K562 (cell line): ENCODE measurements at regions not wholly inside any gene's neighbourhood (a gene's known extent, or its start where the extent isn't known, plus 50 kb on each side); places are given as distances from the start of the nearest gene placed in this dataset.

Source experiments
- ATAC-seq: fragments of 200-7000 bp; cut with Tn5 transposase; 3 replicates; pipeline ENCODE4 v1.9.1; 2020; ENCODE audit warnings: moderate library complexity
- BruUV-seq: library from RNA; stranded (reverse); fragments of 400-500 nt; replicated peaks from 2 replicates; lab custom pipeline; 2021; lab: Mats Ljungman, UMichigan
- CTCF ChIA-PET: fragments of 300-600 bp; formaldehyde crosslinking; extraction: SDS; loops from one replicate; lab custom pipeline; 2021; ENCODE audit warnings: low intra/inter-chr PET ratio; lab: Yijun Ruan, JAX
- POLR2A ChIA-PET: fragments of 300-600, 350-650 bp; sonication (Branson Sonifier 250); formaldehyde crosslinking; extraction: SDS; loops from one replicate; lab custom pipeline; 2021; ENCODE audit warnings: antibody characterized with exemption, inconsistent platforms; lab: Yijun Ruan, JAX
- DNase-seq, 4 experiments: peaks; one replicate each; pipeline versions ENCODE4 v3.0.0 to v3.0.0-alpha.2; 2011 to 2018; ENCODE audit warnings: low spot score in 3 of 4, mixed read lengths in 3 of 4; ENCODE audit errors: extremely low read depth in 1 of 4
- FAIRE-seq: peaks from 2 replicates; lab custom pipeline; 2011; peaks lifted over from hg19 to GRCh38; lab: Jason Lieb, UNC
- H2AFZ ChIP-seq: 2 replicates; pipeline ENCODE4 v1.6.0; 2011; ENCODE audit warnings: low read depth, low read length, control low read depth, inconsistent platforms
- H3K27ac ChIP-seq: fragments of 200-600 bp; 3 replicates; pipeline ENCODE4 v1.8.0; 2011; ENCODE audit warnings: low read depth, mild to moderate bottlenecking, control low read depth, inconsistent platforms, low read length, moderate library complexity, mixed read lengths; ENCODE audit errors: extremely low read depth
- H3K27me3 ChIP-seq, 2 experiments: fragments of 300-600 bp in 1 of 2; 2 replicates in 1 of 2; 3 replicates in 1 of 2; pipeline versions ENCODE4 v1.6.0 to v1.8.0; 2011; ENCODE audit warnings: inconsistent platforms in 2 of 2, low read length in 2 of 2, mild to moderate bottlenecking in 1 of 2, mixed read lengths in 1 of 2, moderate library complexity in 1 of 2; ENCODE audit not compliant: control insufficient read depth in 2 of 2, insufficient read depth in 2 of 2
- H3K36me3 ChIP-seq: fragments of 300-600 bp; 3 replicates; pipeline ENCODE4 v1.8.0; 2011; ENCODE audit warnings: mild to moderate bottlenecking, low read length, inconsistent platforms; ENCODE audit not compliant: control insufficient read depth, insufficient read depth
- H3K4me1 ChIP-seq, 2 experiments: fragments of 200-600 bp in 1 of 2; replicated peaks in 1 of 2; 2 replicates in 1 of 2; 3 replicates in 1 of 2; pipeline versions ENCODE4 v1.5.1 to v1.8.0; 2011; ENCODE audit warnings: inconsistent platforms in 2 of 2, low read length in 2 of 2, mild to moderate bottlenecking in 1 of 2, mixed read lengths in 1 of 2, moderate library complexity in 1 of 2; ENCODE audit not compliant: control insufficient read depth in 2 of 2, insufficient read depth in 2 of 2
- H3K4me2 ChIP-seq: 2 replicates; pipeline ENCODE4 v1.6.1; 2011; ENCODE audit warnings: low read length, control low read depth, inconsistent platforms, mixed read lengths; ENCODE audit not compliant: insufficient read depth
- H3K4me3 ChIP-seq: fragments of 200-600 bp; sonication (generic), shearing (Covaris generic); 2 replicates; pipeline ENCODE4 v1.5.1; 2016; ENCODE audit warnings: control low read depth, inconsistent platforms
- H3K79me2 ChIP-seq: fragments of 200-600 bp; 3 replicates; pipeline ENCODE4 v1.8.0; 2011; ENCODE audit warnings: low read length, inconsistent platforms; ENCODE audit not compliant: control insufficient read depth, insufficient read depth
- H3K9ac ChIP-seq, 2 experiments: 2 replicates each; pipeline versions ENCODE4 v1.6.0 to v1.6.1; 2011; ENCODE audit warnings: low read depth in 2 of 2, low read length in 2 of 2, control low read depth in 1 of 2, inconsistent platforms in 1 of 2, mild to moderate bottlenecking in 1 of 2, mixed read lengths in 1 of 2; ENCODE audit not compliant: insufficient read depth in 1 of 2
- H3K9me1 ChIP-seq: one replicate; pipeline ENCODE4 v1.6.0; 2011; ENCODE audit warnings: inconsistent platforms, mild to moderate bottlenecking, low read length, moderate library complexity; ENCODE audit not compliant: control insufficient read depth, insufficient read depth
- H3K9me3 ChIP-seq: replicated peaks from 2 replicates; pipeline ENCODE4 v1.5.1; 2011; ENCODE audit warnings: low read depth, low read length, inconsistent platforms; ENCODE audit not compliant: control insufficient read depth, insufficient read depth
- H4K20me1 ChIP-seq: replicated peaks from 2 replicates; pipeline ENCODE4 v1.6.1; 2011; ENCODE audit warnings: low read length, inconsistent platforms, mixed read lengths; ENCODE audit not compliant: control insufficient read depth, insufficient read depth
- ATF7 ChIP-seq: fragments of 450-650 bp; IDR thresholded peaks from 2 replicates; pipeline ENCODE4 v1.7.1; 2014; ENCODE audit warnings: mild to moderate bottlenecking, moderate library complexity
- PML ChIP-seq: IDR thresholded peaks from 2 replicates; pipeline ENCODE4 v1.6.1; 2012; ENCODE audit warnings: low read length, inconsistent platforms
- PTBP1 ChIP-seq: fragments of 200-400 bp; formaldehyde crosslinking; IDR thresholded peaks from 2 replicates; pipeline ENCODE4 v1.6.1; 2017; ENCODE audit warnings: low read depth, low read length
- RUNX1 ChIP-seq: sonication (generic); IDR thresholded peaks from 2 replicates; pipeline ENCODE4 v1.6.1; 2016; ENCODE audit warnings: antibody characterized with exemption, low read depth
- SRSF9 ChIP-seq: fragments of 200-400 bp; formaldehyde crosslinking; IDR thresholded peaks from 2 replicates; pipeline ENCODE4 v1.6.1; 2017; ENCODE audit warnings: low read depth, low read length, borderline replicate concordance
- ZBTB8A ChIP-seq: fragments of 450-650 bp; IDR thresholded peaks from 2 replicates; pipeline ENCODE4 v1.6.1; 2018; ENCODE audit warnings: mild to moderate bottlenecking, moderate library complexity; ENCODE audit not compliant: partially characterized antibody
- ZKSCAN8 ChIP-seq: fragments of 200-800 bp; sonication (Bioruptor generic); IDR thresholded peaks from 2 replicates; pipeline ENCODE4 v1.6.1; 2016; ENCODE audit warnings: missing genetic modification characterization, missing compliant biosample characterization
- ZNF232 ChIP-seq: sonication (generic); formaldehyde crosslinking; IDR thresholded peaks from 2 replicates; pipeline ENCODE4 v1.8.0; 2022; ENCODE audit warnings: mild to moderate bottlenecking, missing genetic modification reagents
- ZNF41 ChIP-seq: fragments of 250-450 bp; sonication (Bioruptor Pico); conservative IDR thresholded peaks from 2 replicates; pipeline ENCODE4 v1.4.0; 2020; ENCODE audit warnings: mild to moderate bottlenecking
- ZZZ3 ChIP-seq: fragments of 450-650 bp; IDR thresholded peaks from 2 replicates; pipeline ENCODE4 v1.6.1; 2016; ENCODE audit warnings: antibody characterized with exemption, mild to moderate bottlenecking, moderate library complexity
- WGBS: fragments of 100-300 bp; shearing (Covaris generic); methylation state at CpG from one replicate; pipeline ENCODE4 v1.1.6; 2016; ENCODE audit warnings: low coverage, mixed read lengths; ENCODE audit not compliant: insufficient coverage; ENCODE audit errors: missing lambda C conversion rate; 5-methylcytosine and 5-hydroxymethylcytosine counted together
- in situ Hi-C: fragments of 300-500 bp; cut with MboI; formaldehyde crosslinking; loops from 4 replicates; pipeline ENCODE4 v1.15.0; 2018; ENCODE audit warnings: inconsistent platforms, mixed read lengths
- intact Hi-C: fragments of 100-400 bp; cut with micrococcal nuclease; formaldehyde crosslinking; loops from 2 replicates; pipeline ENCODE4 v1.14.2; 2022
- TF ChIP-seq, protein P1 (sequence below): fragments of 450-650 bp; formaldehyde crosslinking; IDR thresholded peaks from 2 replicates; pipeline ENCODE4 v1.4.0; 2022; ENCODE audit warnings: mild to moderate bottlenecking, moderate library complexity
- TF ChIP-seq, protein P2 (sequence below): fragments of 250-450 bp; sonication (Bioruptor Pico); IDR thresholded peaks from 2 replicates; pipeline ENCODE4 v1.4.0; 2020; ENCODE audit warnings: mild to moderate bottlenecking
- TF ChIP-seq, protein P3 (sequence below): fragments of 250-450 bp; sonication (Bioruptor Pico); IDR thresholded peaks from 2 replicates; pipeline ENCODE4 v1.5.1; 2021; ENCODE audit warnings: mild to moderate bottlenecking
- TF ChIP-seq, protein P4 (sequence below): fragments of 250-450 bp; sonication (Bioruptor Pico); IDR thresholded peaks from 2 replicates; pipeline ENCODE4 v1.8.0; 2022; ENCODE audit warnings: inconsistent platforms, mild to moderate bottlenecking, moderate library complexity, borderline replicate concordance
- TF ChIP-seq, protein P5 (sequence below): fragments of 450-650 bp; IDR thresholded peaks from 2 replicates; pipeline ENCODE4 v1.6.1; 2018; ENCODE audit warnings: mild to moderate bottlenecking, low read depth; ENCODE audit not compliant: partially characterized antibody
- TF ChIP-seq, protein P6 (sequence below): fragments of 250-450 bp; sonication (Bioruptor Pico); IDR thresholded peaks from 2 replicates; pipeline ENCODE4 v1.5.0; 2020; ENCODE audit warnings: mild to moderate bottlenecking

DNA sequence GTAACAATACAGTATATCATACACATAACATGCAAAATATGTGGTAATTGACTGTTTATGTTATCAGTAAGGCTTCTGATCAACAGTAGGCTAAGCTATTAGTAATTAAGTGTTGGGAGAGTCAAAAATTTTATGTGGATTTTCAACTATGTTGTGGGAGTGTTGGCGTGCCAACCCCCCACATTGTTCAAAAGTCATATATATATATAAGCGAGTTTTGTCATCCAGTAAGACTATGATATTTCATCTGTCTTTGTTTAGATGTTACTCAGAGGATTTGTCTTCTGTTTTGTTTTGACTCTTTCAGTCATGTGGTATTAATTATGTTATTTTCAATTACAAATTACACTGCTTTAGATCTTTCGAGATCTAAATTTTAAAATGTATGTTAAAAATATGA, 51.0 kb upstream of the RAP2B start:
- Histone ChIP-seq H3K79me2 (no peaks in the 10 kb centered on the region), H3K9me1 (no peaks in the 10 kb centered on the region), H3K4me1 (no peaks in the 10 kb centered on the region; a peak in 1 of 5 replicates), H2AFZ (no peak overlapping the region), H3K9ac (no peak overlapping the region), H3K4me2 (no peak overlapping the region), H3K4me3 (no peak overlapping the region), H3K27ac (no peak overlapping the region), H4K20me1 (no peaks in the 10 kb centered on the region), H3K36me3 (no peaks in the 10 kb centered on the region), H3K9me3 (no peaks in the 10 kb centered on the region), H3K27me3 (no peaks in the 10 kb centered on the region)
- in situ Hi-C loops (no loop called here), intact Hi-C loops (no loop called here)
- FAIRE-seq (no peak), DNase-seq (no peak), ATAC-seq (no peak)
- WGBS: 83% methylated on average over 3 of the region's 3 CpGs
- POLR2A ChIA-PET: no interaction called here
- CTCF ChIA-PET: interaction anchor here (0.6 kb wide), 1 partner anchor 1151 kb away, joined by 5 read pairs; no protein-coding TSS in a partner anchor
- no TSS peak for BruUV-seq
- TF ChIP-seq ZNF232 (CRISPR knock-in tag) (no peak), ZBTB8A (no peak), ATF7 (no peak), ZZZ3 (no peak), ZKSCAN8 (CRISPR knock-in tag) (no peak), ZNF41 (CRISPR knock-in tag) (no peak), SRSF9 (no peak), RUNX1 (no peak), PTBP1 (no peak), PML (no peak)
- TF ChIP-seq, protein P1, sequence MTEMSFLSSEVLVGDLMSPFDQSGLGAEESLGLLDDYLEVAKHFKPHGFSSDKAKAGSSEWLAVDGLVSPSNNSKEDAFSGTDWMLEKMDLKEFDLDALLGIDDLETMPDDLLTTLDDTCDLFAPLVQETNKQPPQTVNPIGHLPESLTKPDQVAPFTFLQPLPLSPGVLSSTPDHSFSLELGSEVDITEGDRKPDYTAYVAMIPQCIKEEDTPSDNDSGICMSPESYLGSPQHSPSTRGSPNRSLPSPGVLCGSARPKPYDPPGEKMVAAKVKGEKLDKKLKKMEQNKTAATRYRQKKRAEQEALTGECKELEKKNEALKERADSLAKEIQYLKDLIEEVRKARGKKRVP (CRISPR knock-in tag): no peak
- TF ChIP-seq, protein P2, sequence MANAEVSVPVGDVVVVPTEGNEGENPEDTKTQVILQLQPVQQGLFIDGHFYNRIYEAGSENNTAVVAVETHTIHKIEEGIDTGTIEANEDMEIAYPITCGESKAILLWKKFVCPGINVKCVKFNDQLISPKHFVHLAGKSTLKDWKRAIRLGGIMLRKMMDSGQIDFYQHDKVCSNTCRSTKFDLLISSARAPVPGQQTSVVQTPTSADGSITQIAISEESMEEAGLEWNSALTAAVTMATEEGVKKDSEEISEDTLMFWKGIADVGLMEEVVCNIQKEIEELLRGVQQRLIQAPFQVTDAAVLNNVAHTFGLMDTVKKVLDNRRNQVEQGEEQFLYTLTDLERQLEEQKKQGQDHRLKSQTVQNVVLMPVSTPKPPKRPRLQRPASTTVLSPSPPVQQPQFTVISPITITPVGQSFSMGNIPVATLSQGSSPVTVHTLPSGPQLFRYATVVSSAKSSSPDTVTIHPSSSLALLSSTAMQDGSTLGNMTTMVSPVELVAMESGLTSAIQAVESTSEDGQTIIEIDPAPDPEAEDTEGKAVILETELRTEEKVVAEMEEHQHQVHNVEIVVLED: no peak
- TF ChIP-seq, protein P3, sequence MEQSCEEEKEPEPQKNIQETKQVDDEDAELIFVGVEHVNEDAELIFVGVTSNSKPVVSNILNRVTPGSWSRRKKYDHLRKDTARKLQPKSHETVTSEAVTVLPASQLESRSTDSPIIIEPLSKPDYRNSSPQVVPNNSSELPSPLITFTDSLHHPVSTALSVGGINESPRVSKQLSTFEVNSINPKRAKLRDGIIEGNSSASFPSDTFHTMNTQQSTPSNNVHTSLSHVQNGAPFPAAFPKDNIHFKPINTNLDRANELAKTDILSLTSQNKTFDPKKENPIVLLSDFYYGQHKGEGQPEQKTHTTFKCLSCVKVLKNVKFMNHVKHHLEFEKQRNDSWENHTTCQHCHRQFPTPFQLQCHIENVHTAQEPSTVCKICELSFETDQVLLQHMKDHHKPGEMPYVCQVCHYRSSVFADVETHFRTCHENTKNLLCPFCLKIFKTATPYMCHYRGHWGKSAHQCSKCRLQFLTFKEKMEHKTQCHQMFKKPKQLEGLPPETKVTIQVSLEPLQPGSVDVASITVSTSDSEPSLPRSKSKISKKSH: no peak
- TF ChIP-seq, protein P4, sequence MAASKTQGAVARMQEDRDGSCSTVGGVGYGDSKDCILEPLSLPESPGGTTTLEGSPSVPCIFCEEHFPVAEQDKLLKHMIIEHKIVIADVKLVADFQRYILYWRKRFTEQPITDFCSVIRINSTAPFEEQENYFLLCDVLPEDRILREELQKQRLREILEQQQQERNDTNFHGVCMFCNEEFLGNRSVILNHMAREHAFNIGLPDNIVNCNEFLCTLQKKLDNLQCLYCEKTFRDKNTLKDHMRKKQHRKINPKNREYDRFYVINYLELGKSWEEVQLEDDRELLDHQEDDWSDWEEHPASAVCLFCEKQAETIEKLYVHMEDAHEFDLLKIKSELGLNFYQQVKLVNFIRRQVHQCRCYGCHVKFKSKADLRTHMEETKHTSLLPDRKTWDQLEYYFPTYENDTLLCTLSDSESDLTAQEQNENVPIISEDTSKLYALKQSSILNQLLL (CRISPR knock-in tag): no peak
- TF ChIP-seq, protein P5, sequence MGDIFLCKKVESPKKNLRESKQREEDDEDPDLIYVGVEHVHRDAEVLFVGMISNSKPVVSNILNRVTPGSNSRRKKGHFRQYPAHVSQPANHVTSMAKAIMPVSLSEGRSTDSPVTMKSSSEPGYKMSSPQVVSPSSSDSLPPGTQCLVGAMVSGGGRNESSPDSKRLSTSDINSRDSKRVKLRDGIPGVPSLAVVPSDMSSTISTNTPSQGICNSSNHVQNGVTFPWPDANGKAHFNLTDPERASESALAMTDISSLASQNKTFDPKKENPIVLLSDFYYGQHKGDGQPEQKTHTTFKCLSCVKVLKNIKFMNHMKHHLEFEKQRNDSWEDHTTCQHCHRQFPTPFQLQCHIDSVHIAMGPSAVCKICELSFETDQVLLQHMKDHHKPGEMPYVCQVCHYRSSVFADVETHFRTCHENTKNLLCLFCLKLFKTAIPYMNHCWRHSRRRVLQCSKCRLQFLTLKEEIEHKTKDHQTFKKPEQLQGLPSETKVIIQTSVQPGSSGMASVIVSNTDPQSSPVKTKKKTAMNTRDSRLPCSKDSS: no peak
- TF ChIP-seq, protein P6, sequence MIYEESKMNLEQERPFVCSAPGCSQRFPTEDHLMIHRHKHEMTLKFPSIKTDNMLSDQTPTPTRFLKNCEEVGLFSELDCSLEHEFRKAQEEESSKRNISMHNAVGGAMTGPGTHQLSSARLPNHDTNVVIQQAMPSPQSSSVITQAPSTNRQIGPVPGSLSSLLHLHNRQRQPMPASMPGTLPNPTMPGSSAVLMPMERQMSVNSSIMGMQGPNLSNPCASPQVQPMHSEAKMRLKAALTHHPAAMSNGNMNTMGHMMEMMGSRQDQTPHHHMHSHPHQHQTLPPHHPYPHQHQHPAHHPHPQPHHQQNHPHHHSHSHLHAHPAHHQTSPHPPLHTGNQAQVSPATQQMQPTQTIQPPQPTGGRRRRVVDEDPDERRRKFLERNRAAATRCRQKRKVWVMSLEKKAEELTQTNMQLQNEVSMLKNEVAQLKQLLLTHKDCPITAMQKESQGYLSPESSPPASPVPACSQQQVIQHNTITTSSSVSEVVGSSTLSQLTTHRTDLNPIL (CRISPR knock-in tag): no peak
